Activated T-cell treated with anti-CD3 and anti-CD28 coated beads for 24 hours (primary cell): ENCODE measurements at regions not wholly inside any gene's neighbourhood (a gene's known extent, or its start where the extent isn't known, plus 50 kb on each side); places are given as distances from the start of the nearest gene placed in this dataset.
"Not testable (repeated sequence)": the region's sequence is repeated elsewhere in the genome, so short reads cannot be mapped to it uniquely, and the experiment has no call there.

ENCODE experiments used
- DNase-seq: peaks from one replicate; pipeline ENCODE4 v3.0.0-alpha.2; 2020; ENCODE audit warnings: low read depth

- DNase-seq: not testable (repeated sequence)
These were observed 2327.3 kb upstream of the TPTE start for GRCh38 chr21:8194042-8194441.

- DNase-seq: not testable (repeated sequence)
These were observed 2323.9 kb upstream of the TPTE start for GRCh38 chr21:8197377-8198027.

- not testable (repeated sequence) for DNase-seq
These were observed 2316.1 kb upstream of the TPTE start for GRCh38 chr21:8205094-8205891.

GRCh38 chr21:8205892-8206188 lies 2315.5 kb upstream of the TPTE start:
- not testable (repeated sequence) for DNase-seq

- peak; percentile 83 for DNase-seq
These were observed 2308.3 kb upstream of the TPTE start for GRCh38 chr21:8212986-8213550.

GRCh38 chr21:8214539-8214938 lies 2306.8 kb upstream of the TPTE start:
- DNase-seq: not testable (repeated sequence)

GRCh38 chr21:8229366-8230150 lies 2291.8 kb upstream of the TPTE start:
- not testable (repeated sequence) for DNase-seq

- DNase-seq: not testable (repeated sequence)
These were observed 2290.1 kb upstream of the TPTE start for GRCh38 chr21:8231252-8231651.

GRCh38 chr21:8233000-8233399 lies 2288.4 kb upstream of the TPTE start:
- not testable (repeated sequence) for DNase-seq

GRCh38 chr21:8234059-8234458 lies 2287.3 kb upstream of the TPTE start:
- DNase-seq: not testable (repeated sequence)

GRCh38 chr21:8244723-8245641 lies 2276.4 kb upstream of the TPTE start:
- DNase-seq: not testable (repeated sequence)

GRCh38 chr21:8245642-8246402 lies 2275.6 kb upstream of the TPTE start:
- DNase-seq: not testable (repeated sequence)

GRCh38 chr21:8251701-8252100 lies 2269.7 kb upstream of the TPTE start:
- DNase-seq: not testable (repeated sequence)

- DNase-seq: peak; percentile 11
These were observed 2266.3 kb upstream of the TPTE start for GRCh38 chr21:8255094-8255493.

- peak; percentile 26 for DNase-seq
These were observed 2264.1 kb upstream of the TPTE start for GRCh38 chr21:8257083-8257799.

- not testable (repeated sequence) for DNase-seq
These were observed 2261.2 kb upstream of the TPTE start for GRCh38 chr21:8260065-8260627.
